Adrenal gland (tissue), 9 donors: ENCODE measurements at regions not wholly inside any gene's neighbourhood (a gene's known extent, or its start where the extent isn't known, plus 50 kb on each side); places are given as distances from the start of the nearest gene placed in this dataset.
"Not testable (repeated sequence)": the region's sequence is repeated elsewhere in the genome, so short reads cannot be mapped to it uniquely, and the experiment has no call there.

ENCODE experiments used
- DNase-seq, 7 donors: peaks; one replicate each; pipeline ENCODE4 v3.0.0-alpha.2; 2019 to 2020
- H3K27ac ChIP-seq, 5 donors: fragments of 200-600 bp; sonication (generic) in 4 of 5; 1 replicate in 3 of 5; 2 replicates in 2 of 5; pipeline versions ENCODE4 v1.5.1 to v1.8.0; 2016 to 2020; ENCODE audit warnings: mild to moderate bottlenecking in 1 of 5
- H3K27me3 ChIP-seq: fragments of 200-600 bp; 2 replicates; pipeline ENCODE4 v1.8.0; 2021
- H3K36me3 ChIP-seq, 2 donors: fragments of 200-600 bp; replicated peaks in 1 of 2; 1 replicate in 1 of 2; 2 replicates in 1 of 2; pipeline versions ENCODE4 v1.5.1 to v1.8.0; 2018 to 2022
- H3K4me1 ChIP-seq, 2 donors: fragments of 200-600 bp; replicated peaks in 1 of 2; 1 replicate in 1 of 2; 2 replicates in 1 of 2; pipeline versions ENCODE4 v1.5.1 to v1.8.0; 2018 to 2021
- H3K4me3 ChIP-seq, 4 donors: fragments of 200-600 bp; sonication (generic) in 3 of 4; one replicate each; pipeline ENCODE4 v1.5.1; 2016 to 2018
- H3K9me3 ChIP-seq, 3 donors: fragments of 200-600 bp; sonication (generic) in 1 of 3; replicated peaks in 1 of 3; 1 replicate in 2 of 3; 2 replicates in 1 of 3; pipeline versions ENCODE4 v1.5.1 to v1.8.0; 2016 to 2021
- POLR2A ChIP-seq, 2 donors: fragments of 450-650 bp; IDR thresholded peaks; one replicate each; pipeline ENCODE4 v1.6.1; 2017; ENCODE audit warnings: antibody characterized with exemption in 2 of 2, mild to moderate bottlenecking in 2 of 2, moderate library complexity in 1 of 2
- WGBS, 4 donors: extraction: QIAGEN DNeasy Blood & Tissue Kit in 2 of 4; methylation state at CpG; one replicate each; pipeline versions ENCODE4 v1.1.5 to v1.1.7; 2013 to 2017; 5-methylcytosine and 5-hydroxymethylcytosine counted together
- intact Hi-C, 2 donors: fragments of 100-400 bp; cut with DNase I; formaldehyde crosslinking; loops; one replicate each; pipeline versions ENCODE4 v1.14.1 to v1.15.0; 2022 to 2023
- TF ChIP-seq, protein P1 (sequence below), 6 experiments: fragments of 450-650 bp in 4 of 6; fragments of 200-600 bp in 2 of 6; sonication (generic) in 1 of 6; IDR thresholded peaks; 1 replicate in 5 of 6; 2 replicates in 1 of 6; pipeline versions ENCODE4 v1.5.1 to v1.8.0; 2016 to 2021; ENCODE audit warnings: antibody characterized with exemption in 6 of 6, mild to moderate bottlenecking in 2 of 6, moderate library complexity in 1 of 6
- donor health status: healthy with polysubstance abuse.
- donor health status: Bipolar disorder and iron deficiency.
- donor health status: DM: yes; HTN: yes; CAD: no.
- donor health status: DM: no; HTN: no; CAD: no.
- donor health status: DM: no; HTN: no; CAD: no.

DNA sequence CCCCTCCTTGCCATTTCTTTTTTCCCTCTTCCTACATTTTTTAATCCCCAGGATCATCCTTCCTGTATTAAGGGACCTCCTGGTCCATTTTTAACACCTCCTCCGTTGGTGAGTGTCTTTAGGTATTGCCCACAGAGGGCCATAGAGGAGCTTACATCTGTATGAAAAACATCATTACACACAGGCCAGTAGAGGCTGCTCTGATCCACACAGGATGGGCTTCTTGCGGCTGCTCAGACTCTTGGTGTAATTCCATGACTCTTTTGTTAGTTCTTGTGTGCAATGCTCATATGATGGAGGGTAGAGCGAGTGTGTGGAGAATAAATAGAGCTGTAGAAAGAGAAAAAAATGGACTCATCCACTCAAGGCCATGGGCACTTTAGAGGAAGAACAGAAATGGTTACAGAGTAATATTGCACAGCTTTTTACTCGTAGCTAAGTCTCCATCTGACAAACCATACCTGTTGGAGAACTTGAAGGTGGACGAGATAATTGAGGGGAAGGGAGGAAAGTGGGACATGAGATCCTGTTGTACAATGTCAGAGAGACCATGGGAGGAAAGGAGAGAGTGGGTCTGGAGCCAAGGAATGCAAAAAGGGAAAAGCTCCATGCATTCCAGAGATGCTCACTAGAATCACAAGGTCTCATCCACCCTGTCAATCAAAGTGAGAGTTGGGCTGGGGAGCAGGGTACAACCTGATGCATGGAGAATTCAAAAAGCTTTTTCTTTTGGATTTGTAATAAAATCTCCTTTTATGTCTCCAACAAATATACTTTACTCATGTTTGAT is 129.7 kb upstream of the TNP1 start:
- H3K27ac ChIP-seq = no peak overlapping the region
- TF ChIP-seq, protein P1, sequence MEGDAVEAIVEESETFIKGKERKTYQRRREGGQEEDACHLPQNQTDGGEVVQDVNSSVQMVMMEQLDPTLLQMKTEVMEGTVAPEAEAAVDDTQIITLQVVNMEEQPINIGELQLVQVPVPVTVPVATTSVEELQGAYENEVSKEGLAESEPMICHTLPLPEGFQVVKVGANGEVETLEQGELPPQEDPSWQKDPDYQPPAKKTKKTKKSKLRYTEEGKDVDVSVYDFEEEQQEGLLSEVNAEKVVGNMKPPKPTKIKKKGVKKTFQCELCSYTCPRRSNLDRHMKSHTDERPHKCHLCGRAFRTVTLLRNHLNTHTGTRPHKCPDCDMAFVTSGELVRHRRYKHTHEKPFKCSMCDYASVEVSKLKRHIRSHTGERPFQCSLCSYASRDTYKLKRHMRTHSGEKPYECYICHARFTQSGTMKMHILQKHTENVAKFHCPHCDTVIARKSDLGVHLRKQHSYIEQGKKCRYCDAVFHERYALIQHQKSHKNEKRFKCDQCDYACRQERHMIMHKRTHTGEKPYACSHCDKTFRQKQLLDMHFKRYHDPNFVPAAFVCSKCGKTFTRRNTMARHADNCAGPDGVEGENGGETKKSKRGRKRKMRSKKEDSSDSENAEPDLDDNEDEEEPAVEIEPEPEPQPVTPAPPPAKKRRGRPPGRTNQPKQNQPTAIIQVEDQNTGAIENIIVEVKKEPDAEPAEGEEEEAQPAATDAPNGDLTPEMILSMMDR (IDR thresholded peaks at IDR 0.05) = no peak
- no peak for TF ChIP-seq POLR2A (IDR thresholded peaks at IDR 0.05)
- peaks cover 0 to 3% of the 10 kb centered on the region in 2 donors for H3K4me1 ChIP-seq
- H3K4me3 ChIP-seq = no peak overlapping the region
- H3K27me3 ChIP-seq = no peaks in the 10 kb centered on the region
- no peak for DNase-seq
- no peaks in the 10 kb centered on the region for H3K9me3 ChIP-seq
- WGBS, 4 donors = 84 to 89% (median 87%) methylated on average over 5 of the region's 5 CpGs
- H3K36me3 ChIP-seq = no peaks in the 10 kb centered on the region
- intact Hi-C loops = no loop called here

DNA sequence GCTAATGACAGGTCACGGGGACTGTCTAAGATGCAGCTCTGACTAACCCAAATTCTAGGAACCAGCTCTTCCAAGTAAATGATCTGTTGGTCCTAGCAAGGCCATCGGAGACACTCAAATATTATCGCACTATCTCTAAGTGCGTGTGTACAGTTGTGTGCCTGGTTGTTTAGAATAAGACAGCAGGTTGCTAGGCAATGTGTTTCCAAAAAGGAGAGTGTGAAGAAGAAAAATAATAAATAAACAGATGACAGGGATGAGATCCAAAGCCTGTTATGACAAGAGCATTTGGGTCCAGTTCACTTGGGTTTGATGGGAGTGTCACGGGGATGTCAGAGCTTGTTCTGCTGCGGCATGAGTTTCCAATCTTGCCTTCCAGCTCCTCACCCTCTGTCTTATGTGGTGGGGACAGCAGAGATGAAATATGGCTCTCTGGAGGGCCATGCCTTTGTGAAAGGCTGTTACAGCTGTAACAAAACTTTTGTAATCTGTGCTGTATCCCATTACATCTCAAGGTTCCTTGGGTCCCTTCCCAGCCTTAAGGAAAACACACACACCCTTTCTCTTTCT is 127.5 kb upstream of the TNP1 start:
- intact Hi-C loops = no loop called here
- Histone ChIP-seq H3K27me3 (no peaks in the 10 kb centered on the region), H3K36me3 (no peaks in the 10 kb centered on the region), H3K27ac (peak overlapping the region in 1 of 5 donors; percentile 54), H3K4me3 (no peak overlapping the region), H3K9me3 (no peaks in the 10 kb centered on the region), H3K4me1 (peaks cover 0 to 4% of the 10 kb centered on the region in 2 donors)
- peak in 1 of 7 donors; percentile 60 for DNase-seq
- TF ChIP-seq, protein P1 (IDR thresholded peaks at IDR 0.05) = no peak
- no peak for TF ChIP-seq POLR2A (IDR thresholded peaks at IDR 0.05)
- WGBS, 4 donors = 75 to 78% (median 76%) methylated on average over 6 of the region's 6 CpGs

DNA sequence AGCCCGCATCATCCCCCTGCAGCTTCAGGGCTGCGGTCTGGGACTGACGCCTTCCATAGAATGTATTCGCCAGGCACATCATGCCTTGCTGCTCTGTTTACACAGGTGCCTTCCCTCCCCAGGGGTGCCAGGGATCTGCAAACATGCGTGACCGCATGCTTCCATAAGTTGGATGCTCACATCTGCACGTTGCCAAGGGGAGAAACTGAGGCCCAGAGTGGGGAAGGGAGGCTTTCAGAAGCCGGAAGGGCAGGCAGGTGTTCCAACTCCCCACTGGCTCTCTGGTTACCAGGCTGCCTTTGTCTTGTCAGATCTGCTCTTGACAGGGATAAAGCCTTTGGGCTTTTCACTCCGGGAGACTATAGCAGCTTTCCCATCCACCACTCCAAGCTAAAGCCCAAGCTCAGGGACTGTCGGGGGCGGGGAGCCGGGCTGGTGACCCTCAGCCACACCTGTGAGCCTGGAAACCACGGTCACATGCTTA is 125.8 kb upstream of the TNP1 start:
- TF ChIP-seq, protein P1 (IDR thresholded peaks at IDR 0.05) = no peak
- no peak for TF ChIP-seq POLR2A (IDR thresholded peaks at IDR 0.05)
- H3K36me3 ChIP-seq = no peaks in the 10 kb centered on the region
- no peak for DNase-seq
- WGBS, 4 donors = 75 to 82% (median 79%) methylated on average over 11 to 13 of the region's 13 CpGs
- no peaks in the 10 kb centered on the region for H3K27me3 ChIP-seq
- no peak overlapping the region for H3K27ac ChIP-seq
- intact Hi-C loops = no loop called here
- peaks cover 0 to 4% of the 10 kb centered on the region in 2 donors for H3K4me1 ChIP-seq
- H3K4me3 ChIP-seq = no peak overlapping the region
- H3K9me3 ChIP-seq = no peaks in the 10 kb centered on the region

DNA sequence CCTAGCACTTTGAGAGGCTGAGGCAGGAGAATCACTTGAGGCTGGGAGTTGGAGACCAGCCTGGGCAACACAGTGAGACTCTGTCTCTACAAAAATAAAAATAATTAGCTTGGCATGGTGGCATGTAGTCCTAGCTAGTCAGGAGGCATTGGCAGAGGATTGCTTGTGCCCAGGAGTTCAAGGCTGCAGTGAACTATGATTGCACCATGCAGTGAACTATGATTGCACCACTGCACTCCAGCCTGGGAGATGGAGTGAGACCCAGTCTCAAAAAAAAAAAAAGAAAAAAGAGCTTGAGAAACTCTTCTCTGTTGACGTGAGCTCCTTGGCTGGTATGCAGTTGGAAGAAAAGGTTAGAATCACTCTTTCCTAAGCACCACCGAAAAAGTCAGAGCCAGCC is 125.1 kb upstream of the TNP1 start:
- DNase-seq = peak in 6 of 7 donors; percentile 31 to 76 (median 60)
- TF ChIP-seq, protein P1 (IDR thresholded peaks at IDR 0.05) = no peak
- TF ChIP-seq POLR2A (IDR thresholded peaks at IDR 0.05) = no peak

DNA sequence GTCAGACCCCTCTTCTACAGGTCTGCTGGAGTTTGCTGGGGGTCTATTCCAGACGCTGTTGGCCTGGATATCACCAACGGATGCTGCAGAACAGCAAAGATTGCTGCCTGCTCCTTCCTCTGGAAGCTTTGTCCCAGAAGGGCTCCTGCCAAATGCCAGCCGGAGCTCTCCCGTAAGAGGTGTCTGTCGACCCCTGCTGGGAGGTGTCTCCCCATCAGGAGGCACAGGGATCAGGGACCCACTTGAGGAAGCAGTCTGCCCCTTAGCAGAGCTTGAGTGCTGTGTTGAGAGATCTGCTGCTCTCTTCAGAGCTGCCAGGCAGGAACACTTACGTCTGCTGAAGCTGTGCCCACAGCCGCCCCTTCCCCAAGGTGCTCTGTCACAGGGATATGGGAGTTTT is 122.1 kb upstream of the TNP1 start:
- H3K36me3 ChIP-seq, H3K4me3 ChIP-seq, H3K27ac ChIP-seq, H3K27me3 ChIP-seq, H3K9me3 ChIP-seq, H3K4me1 ChIP-seq, intact Hi-C loops, DNase-seq: not testable (repeated sequence)
- 75 to 88% (median 80%) methylated on average over 4 to 7 of the region's 7 CpGs for WGBS, 4 donors

More for the DNA sequence above, 125.1 kb upstream of the TNP1 start:
- Histone ChIP-seq H3K27ac (no peak overlapping the region), H3K27me3 (no peaks in the 10 kb centered on the region), H3K4me1 (peaks cover 0 to 4% of the 10 kb centered on the region in 2 donors), H3K36me3 (no peaks in the 10 kb centered on the region), H3K9me3 (no peaks in the 10 kb centered on the region), H3K4me3 (no peak overlapping the region)
- intact Hi-C loops = no loop called here
- 47 to 67% (median 61%) methylated on average over 2 of the region's 2 CpGs for WGBS, 4 donors

DNA sequence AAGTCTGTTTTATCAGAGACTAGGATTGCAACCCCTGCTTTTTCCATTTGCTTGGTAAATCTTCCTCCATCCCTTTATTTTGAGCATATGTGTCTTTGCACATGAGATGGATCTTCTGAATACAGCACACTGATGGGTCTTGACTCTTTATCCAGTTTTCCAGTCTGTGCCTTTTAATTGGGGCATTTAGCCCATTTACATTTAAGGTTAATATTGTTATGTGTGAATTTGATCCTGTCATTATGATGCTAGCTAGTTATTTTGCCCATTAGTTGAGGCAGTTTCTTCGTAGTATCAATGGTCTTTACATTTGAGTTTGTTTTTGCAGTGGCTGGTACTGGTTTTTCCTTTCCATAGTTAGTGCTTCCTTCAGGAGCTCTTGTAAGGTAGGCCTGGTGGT is 120.6 kb upstream of the TNP1 start:
- H3K4me3 ChIP-seq, H3K27me3 ChIP-seq, intact Hi-C loops, DNase-seq, H3K36me3 ChIP-seq, H3K4me1 ChIP-seq, H3K9me3 ChIP-seq, H3K27ac ChIP-seq: not testable (repeated sequence)
- WGBS, 4 donors = 87 to 92% (median 88%) methylated on average over 1 of the region's 1 CpG
